GM18867 (cell line): ENCODE measurements at regions not wholly inside any gene's neighbourhood (a gene's known extent, or its start where the extent isn't known, plus 50 kb on each side); places are given as distances from the start of the nearest gene placed in this dataset.
A peak's percentile ranks its signal among the peaks of the same experiment; 100 is the strongest.

ENCODE experiments used
- ATAC-seq: cut with Tn5 transposase; IDR thresholded peaks from one replicate; pipeline ENCODE4 v1.9.1; 2021; ENCODE audit warnings: mild to moderate bottlenecking, moderate library complexity; ENCODE audit not compliant: unreplicated experiment

DNA sequence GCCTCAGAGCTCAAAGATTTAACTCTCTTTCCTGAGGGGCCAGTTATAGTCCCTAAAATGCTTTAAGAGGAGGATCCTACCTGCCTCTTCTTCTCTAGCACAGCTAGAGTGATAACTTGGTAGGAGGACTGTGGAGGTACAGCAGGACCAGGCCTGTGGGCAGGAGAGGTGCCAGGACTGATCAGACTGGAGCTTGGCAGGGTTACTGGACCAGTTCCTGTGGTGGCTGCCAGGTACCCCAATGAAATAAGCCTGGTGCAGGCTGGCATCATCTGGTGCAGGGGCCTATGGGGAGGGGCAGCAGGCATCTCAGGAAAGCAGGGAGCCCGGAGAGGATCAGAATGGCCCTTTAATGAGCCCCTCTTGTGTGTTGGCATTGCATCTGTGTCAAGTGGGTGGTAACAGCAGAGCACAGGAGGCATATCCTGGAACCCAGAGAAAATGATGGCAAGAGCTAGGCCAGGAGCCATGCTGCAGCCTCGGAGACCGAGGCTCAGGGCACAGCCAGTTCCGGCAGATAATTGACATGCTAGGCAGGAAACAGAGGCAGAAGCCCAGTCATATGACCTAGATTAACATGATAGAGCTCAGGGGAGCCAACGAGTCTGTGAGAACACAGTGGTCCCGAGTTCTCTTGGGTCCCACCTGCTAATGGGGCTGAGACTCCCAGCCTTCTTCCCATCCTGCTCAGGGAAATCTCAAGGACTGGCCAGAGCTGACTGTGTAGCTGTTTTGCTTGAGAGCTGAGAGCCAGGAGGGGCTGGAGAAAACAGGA lies 187.5 kb upstream of the ZBED5 start:
- no peak for ATAC-seq

DNA sequence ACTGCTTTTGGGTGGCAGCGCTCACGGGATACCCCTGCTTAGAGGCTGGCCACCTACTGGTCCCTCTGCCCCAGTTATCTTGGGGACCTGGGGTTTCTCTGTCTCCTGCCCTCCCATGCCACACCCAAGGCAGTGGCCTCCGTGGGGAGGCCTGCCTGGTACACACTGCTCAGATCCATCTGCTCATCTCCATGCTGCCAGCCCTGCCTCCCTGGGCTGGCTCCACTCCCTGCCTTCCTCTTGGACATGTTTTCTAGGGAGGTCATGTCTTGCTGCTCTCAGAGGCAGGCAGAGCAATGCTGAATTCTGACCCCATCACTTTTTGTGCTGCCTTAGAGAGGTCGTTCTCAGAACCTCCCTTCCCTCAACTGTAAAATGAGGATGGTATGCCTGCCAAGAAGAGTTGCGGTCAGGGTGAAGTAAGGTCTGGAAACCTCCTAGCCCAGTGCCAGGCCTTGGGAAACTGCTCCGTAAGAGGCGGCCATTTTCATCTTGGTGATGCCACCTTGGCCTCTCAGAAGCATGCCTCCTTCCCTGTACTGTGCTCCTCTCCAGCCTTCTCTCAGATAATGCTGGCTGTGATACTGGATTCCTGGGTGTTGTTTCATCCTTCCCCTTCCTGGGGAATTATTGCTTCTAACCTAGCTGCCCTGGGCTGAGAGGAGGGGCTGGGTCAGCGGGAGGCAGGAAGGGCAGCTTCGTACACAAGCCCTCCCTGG lies 186.4 kb upstream of the ZBED5 start:
- ATAC-seq, result no peak

DNA sequence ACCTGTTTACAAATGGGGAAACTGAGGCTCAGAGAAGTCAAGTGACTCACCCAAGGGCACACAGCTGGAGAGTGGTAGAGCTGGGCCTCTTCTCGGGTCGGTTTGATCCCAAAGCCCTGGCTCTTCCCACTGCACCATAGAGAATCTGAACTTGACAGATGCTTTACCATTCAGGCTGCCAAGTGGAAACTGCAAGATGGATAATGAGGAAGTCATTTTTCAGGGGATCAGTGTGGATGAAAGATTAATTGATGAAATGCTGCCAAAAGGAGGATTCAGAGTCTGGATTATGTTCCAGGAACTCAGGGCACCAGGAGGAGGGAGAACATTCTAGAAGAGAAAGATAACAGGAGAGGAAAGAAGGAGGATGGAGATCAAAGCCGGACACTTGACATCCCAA lies 185.9 kb upstream of the ZBED5 start:
- ATAC-seq, result no peak

DNA sequence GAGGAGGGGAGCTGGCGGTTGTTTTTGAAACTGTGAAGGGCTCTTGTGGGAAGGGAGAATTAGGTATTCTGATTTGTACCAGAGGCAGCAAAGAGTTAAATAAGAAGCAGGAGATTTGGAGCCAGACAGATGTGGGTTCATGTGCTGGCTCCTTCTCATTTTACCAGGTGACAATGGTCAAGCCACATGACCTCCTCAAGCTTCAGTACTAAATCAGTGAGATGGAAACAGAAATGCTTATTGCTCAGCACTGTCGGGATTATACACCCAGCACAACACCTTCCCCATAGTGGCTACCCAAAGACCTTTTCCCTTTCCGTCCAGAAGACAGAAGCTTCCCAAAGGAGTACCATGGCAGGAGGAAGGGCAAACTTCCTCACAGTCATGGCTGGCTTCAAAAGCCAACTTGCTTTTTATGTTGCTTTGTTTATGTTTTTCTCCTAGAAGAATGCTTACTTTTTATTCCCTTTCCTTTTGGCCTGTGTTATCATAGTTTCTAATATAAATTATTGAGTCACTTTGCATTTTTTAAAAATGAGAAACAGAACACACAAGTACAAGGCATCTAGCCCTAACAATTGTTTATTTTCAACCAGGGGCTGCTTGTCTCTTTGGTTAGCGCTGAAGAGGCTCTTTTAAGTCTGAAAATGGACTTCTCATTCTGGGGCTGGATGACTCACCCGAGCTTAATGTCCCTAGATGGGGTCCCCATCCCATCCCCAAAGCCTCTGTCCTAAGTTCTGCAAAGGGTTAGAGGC lies 181.5 kb upstream of the ZBED5 start:
- no peak for ATAC-seq

DNA sequence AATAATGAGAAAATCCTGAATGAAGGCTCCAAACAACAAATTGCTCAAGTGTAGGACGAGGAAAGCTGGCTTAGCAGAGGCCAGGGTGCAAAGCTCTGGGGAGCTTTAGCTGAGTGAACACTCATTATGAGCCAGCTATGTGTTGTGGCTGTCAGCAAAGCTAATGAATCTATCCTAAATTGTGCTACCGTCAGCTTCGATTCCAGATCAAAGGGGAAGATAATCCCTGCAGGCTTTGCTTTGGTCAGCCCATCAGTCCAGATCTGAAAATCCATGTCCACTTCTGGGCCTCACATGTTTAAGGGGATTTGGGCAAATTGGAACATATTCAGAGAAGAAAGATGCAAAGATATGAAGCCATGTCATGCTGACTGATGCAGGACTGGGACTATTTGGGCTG lies 180.9 kb upstream of the ZBED5 start:
- ATAC-seq, result no peak

DNA sequence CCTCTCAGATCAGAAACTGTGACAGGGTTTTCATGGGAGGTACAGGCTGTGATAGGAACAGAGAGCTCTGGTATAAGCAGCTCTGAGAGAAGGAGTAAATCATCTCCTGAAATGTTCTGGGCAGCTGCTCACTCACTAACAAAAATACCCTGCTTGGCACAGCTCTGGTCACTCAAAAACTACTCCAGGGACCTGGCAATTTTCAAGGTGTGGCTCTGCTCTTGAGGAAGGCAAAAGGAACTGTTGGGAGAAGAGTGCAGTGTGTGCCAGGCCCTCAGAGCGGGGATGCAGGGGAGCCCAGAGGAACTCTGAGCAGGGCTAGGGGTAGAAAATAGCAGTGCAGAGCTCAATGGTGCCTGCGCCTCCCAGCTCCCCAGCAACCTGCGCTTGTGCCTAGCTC lies 180.5 kb upstream of the ZBED5 start:
- ATAC-seq, result no peak

DNA sequence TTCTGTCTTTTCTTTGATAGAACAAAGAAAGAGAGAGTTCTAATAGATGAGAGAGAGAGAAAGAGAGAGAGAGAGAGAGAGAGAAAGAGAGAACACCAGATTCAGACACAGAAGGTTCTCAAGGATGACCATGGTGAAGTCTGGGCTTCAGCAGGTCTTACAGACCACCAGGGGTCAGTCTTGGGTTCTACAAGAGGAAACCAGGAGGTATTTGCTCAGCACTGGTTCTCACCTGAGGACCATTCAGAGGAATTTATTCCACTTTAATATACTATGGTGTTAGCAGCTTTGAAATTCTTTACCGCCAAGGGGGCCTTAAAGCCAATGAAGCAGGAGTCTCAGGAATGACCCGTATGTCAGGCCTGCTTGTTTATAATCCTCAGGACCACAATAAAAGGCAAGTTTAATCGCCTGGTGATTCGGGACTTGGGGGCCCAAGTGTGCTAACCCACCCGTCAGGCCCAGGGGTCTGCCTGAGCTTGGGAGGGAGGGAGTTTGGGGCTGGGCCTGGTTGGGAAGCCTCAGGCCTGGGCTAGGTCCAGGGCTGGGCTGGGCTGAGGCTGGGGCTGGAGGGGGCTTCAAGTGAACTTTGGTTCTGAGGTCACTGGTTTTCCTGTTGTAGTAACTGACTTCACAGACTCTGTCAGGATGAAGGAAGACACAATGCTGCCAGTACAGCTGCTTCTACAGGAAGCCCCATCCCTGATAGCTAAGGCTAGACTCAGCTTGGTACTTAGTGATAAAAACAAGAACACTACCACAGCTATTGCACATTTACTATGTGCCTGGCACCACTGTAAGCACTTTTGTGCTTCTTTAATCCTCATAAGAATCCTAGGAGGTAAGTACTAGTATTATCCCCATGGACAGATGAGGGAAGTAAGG lies 179.2 kb upstream of the ZBED5 start:
- ATAC-seq, result peak; percentile 55

DNA sequence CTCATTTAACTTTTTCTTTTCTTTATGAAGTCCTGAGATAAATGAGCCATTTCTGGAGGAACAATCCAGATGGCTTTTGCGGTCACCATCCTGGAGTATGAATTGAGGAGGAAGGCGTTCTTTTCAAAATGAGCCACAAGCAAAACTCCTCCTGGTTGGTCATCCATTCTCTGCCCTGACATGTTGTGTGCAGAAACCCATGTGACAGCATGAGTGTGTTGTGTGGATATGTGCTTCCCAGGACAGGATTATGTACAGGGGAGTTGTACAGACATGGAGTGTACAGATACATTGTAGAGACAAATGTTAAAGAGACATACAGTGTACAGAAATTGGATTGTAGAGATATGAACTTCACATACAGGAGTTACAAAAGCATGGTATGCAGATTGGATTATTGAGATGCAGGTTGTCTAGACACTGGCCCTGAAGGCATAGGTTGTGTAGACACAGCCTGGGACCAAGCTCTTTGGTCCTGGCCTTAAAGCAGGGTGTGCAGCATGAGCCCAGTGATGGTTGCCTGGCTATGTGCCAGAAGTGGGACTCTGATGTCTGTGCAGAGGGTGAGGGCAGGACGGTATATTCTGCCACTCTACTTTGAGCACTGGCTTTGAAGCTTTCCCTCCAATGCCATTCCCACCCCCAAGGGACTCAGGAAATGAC lies 178.5 kb upstream of the ZBED5 start:
- ATAC-seq, result no peak

DNA sequence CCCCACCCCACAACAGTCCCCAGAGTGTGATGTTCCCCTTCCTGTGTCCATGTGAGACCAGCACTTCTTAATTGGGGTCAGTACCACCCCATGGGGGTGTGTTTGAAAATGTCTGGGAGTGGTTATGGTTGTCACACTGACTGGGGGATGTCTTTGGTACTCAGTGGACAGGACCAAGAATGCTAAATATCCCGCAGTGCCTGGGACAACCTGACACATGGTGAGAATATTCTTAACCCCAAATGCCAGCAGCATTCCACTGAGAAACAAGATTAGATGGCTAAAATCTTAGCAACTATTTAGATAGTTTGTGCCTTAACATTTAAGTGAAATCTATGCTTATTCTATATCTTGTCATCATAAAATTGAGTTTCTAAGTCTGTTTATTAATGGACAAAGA lies 177.5 kb upstream of the ZBED5 start:
- ATAC-seq, result no peak

DNA sequence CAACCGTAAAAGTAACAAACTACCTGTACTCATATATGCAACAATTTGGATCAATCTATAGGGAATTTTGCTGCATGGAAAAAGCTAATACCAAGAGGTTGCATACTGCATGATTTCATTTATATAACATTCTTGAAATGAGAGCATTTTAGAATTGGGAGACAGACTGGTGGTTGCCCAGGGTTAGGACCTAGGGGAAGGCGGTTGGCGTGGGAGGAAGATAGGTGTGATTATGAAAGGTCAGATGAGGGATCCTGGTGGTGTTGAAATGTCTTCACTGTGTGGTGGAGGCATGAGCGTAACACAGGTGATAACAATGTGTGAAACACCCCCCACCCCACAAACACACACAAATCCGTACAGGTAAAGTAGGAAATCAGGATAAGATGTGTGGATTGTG lies 176.6 kb upstream of the ZBED5 start:
- ATAC-seq, result no peak

DNA sequence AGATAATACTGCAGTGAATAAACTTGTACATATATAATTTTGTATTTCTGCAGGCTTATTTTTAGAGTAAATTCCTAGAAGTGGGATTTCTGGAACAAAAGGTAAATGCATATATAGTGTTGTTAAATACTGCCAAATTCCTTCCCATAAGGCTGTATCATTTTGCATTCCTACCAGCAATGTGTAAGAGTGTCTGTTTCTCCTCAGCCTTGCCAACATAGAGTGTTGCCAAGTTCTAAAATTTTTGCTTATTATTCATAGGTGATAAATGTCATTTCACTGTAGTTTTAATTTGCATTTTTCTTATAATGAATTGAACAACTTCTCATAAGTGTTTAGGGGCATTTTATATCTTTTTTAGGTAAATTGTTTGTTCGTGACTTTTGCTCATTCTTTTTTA lies 174.2 kb upstream of the ZBED5 start:
- ATAC-seq, result no peak

DNA sequence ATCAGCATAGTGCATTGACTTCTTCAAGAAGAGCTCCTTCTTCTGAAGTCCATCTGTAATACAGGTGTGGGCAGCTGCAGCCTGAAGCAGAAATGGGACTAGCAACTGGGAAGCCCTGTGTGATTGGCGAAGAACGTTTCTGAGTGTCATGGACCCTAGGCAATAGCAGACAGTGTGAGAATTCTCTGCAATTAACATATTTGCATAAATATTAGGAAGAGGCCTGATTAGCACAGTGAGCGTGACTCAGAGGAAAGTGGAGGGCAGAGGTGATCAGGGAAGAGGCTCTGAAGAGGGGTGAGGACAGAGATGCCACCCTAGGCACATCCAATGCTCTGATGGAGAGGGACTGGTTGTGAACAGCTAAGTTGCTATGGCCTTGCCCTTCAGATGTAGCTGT lies 171.2 kb upstream of the ZBED5 start:
- ATAC-seq, result no peak

DNA sequence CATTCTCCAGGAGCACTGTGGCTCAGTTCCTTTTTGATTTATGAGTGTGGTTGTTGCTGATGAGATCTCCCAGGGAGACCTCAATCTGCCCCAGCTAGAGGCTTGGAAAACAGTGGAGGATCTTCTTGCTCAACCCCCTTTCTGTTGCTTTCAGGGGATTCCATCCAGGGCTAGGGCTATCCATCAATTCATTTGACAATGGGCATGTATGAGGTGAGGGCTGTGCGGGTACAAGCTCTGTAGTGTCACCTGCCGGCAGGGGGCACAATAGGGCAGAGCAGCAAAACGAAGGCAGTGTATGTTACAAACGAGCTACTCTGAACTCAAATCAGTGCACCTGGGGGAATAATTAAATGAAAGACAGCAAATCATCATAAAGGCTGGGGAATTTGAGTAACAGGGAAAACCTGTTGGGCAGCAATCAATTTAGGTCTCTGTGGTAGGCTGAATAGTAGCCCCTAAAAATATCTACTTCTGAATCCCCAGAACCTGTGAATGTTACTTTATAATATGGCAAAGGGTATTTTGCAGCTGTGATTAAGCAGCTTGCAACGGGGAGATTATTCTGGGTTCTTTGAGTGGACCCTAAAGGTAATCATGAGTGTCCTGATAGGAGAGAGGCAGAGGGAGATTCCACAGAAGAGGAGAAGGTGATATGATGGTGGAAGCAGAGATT lies 170.3 kb upstream of the ZBED5 start:
- no peak for ATAC-seq

DNA sequence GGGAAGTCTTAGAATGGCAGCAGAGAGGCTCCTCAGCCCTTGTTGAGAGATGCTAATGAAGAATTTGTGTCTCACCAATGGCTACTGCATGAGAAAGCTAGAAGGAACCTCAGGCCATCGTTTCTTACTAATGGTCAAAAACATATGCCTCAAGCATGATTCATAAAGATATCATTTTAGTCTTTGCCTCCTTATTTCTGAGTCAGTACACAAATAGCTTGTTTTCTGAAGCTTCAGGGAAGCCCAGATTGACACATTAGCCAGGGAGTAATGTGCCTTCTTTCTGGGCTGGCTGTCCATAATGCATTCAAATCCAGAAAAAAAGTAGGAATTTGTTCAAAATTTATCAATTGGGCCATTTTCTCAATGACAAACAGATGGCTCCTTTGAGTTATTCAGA lies 169.4 kb upstream of the ZBED5 start:
- ATAC-seq, result no peak

DNA sequence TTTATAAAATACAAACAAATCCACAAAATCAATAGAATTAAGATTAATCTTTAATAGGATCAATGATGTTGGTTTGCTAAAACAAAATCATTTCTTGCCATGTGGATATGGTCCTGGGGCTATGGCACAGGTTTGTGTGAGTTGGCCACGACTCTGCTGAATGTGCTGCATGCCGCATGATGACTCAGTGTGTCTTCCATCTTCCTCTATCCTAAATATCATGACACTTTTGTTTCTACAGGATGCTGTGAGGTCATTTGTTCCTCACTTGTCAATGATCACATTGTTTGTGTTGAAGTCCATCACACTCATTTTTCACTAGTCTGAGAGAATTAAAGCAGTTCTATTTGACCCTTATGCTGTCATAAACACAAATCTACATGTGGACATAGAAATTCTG lies 167.2 kb upstream of the ZBED5 start:
- ATAC-seq, result no peak

DNA sequence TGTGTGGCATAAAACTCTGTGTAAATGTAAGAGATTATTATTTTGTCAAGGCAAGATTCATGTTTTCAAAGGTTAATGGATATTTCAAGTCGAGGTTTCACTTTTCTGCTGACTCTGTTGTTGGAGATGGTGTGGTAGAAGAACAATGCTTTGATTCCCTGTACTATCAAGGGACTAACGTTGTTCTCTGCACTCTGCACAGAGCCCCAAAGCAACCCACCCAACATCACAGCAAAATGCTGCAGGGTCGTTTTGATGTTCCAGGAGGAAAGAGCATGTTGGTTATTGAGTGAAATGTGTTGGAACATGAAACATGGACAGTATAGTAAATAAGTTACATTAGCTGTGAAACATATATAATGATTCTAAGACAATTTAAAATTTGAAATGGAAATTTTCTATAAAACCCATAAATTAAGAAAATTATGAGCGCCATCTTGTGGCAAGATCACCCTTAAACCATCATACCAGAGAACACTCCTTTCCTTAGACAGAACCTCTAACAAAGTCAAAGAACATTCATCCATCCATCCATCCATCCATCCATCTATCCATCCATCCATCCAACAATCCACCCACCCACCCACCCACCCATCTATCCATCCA lies 164.4 kb upstream of the ZBED5 start:
- no peak for ATAC-seq

DNA sequence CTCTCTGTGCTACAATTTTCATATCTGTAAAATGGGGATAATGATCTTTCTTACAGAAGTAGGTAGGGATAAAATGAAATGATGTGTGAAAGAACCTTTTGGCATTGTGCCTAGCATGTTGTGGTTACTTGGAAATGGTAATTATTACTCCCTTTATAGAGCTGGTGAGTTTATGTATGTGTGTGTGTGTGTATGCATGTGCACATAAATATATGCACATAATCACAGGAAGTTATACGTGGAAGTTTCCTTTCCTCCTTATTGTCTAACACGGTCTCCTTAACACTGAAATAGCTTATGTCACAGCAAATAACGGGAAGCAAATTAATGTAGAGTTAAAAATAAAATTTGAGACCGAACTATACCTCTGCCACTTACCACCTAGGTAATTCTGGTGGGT lies 163.7 kb upstream of the ZBED5 start:
- no peak for ATAC-seq

DNA sequence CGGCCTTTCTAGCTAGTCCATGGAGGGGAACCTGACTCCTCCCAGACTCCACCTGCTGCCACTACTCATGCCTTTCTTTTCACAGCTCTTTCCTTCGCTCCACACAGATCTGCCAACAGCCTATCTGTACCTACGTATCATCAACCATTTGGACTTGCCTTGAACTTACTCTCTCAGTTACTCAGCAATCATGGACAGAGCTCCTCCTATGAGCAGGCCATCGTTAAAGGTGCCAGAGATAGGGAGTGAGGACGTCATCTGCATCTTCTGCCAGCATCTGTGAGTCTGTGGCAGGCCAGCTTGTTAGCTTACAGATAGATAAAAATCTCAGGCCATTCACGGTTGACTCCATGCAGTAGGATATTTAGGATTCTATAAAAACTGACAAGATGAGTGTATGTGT lies 162.9 kb upstream of the ZBED5 start:
- ATAC-seq, result no peak

DNA sequence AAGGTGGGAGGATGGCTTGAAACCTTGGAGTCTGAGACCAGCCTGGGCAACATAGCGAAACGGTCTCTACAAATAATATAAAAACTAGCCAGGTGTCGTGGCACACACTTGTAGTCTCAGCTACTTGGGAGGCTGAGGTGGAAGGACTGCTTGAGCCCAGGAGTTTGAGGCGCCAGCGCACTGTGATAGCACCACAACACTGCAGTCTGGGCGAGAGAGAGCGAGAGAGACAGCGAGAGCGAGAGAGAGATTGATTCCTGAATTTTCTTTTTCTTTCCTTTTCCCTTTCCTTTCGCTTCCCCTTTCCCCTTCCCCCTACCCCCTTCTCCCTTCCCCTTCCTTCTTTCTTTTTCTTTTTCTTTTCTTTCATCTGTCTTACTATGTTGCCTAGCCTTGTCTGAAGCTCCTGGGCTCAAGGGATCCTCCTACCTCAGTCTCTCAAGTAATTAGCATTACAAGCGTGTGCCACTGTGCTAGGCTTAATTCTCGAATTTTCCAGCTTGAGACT lies 162.4 kb upstream of the ZBED5 start:
- no peak for ATAC-seq
